DMS 273 (cell line): ENCODE measurements at regions not wholly inside any gene's neighbourhood (a gene's known extent, or its start where the extent isn't known, plus 50 kb on each side); places are given as distances from the start of the nearest gene placed in this dataset.
"Not testable (repeated sequence)": the region's sequence is repeated elsewhere in the genome, so short reads cannot be mapped to it uniquely, and the experiment has no call there.

Experiments
- DNase-seq: peaks from one replicate; lab custom pipeline; 2025; ENCODE audit not compliant: unreplicated experiment; lab: John Stamatoyannopoulos, UW

DNA sequence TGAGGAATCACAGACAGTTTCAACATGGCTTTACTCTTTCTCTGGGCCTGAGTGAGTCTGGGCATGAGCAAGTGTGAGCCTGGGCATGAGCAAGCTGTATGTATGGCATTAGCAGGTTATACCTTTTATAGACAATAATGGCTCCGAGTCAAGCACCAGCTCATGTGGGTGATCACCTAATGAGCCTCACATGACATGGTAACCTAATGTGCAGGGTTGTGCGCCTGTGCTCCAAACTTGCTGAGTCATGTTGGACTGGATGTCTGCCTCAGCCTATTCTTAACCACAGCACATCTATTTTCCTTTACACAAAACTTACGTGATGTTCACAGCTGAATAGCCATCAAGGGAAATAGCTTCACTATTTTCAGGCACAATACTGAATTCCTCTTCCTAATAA, 236.2 kb upstream of the NRIP1 start:
- peak; percentile 25 for DNase-seq

GRCh38 chr21:15301736-15302135, 236.9 kb upstream of the NRIP1 start:
- DNase-seq, result no peak

GRCh38 chr21:15306271-15306670, 241.5 kb upstream of the NRIP1 start:
- DNase-seq, result no peak

DNA sequence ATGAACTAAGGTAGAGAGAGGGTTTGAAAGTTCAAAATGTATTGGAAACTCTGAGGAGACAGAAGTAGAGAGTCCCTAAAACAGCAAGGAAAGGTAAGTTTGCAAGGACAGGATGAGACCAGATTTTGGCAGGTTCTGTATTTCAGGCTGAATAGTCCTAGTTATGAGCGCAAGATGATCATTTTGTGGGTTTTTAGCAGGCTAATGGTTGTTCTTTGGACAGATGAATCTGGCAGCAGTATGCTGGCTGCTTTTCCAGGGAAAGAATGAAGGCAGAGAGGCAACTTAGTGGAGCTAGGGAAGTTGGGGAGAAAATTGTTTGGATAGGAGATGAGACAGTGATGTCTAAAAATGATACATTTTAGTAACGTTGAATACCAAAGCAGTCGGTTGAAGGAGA, 243.5 kb upstream of the NRIP1 start:
- no peak for DNase-seq

DNA sequence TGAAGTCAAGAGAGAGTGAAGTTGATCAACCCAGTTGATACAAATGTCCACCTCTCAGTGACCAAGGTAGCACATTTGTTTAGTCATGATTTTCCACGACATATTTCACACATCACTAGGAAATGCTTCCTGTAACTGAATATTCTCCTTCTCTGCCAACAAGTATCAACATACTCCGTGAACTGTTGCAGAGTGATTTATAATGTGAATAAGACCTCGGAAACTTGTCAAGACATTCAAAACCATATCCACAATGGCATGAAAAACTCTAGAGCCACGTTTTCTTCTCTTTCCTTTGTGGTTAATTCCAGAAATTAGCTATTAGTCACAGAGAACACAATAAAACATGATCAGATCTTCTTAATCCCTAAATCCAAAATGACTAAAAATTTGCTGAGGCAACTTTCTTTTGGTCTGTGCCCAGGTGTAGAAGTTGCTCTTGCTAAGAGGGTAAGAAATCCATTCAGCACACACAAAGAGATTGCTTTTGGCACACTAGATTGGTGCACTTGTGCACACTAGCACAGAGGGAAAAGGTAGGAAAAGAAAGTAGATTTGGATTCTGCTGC, 244.3 kb upstream of the NRIP1 start:
- no peak for DNase-seq

DNA sequence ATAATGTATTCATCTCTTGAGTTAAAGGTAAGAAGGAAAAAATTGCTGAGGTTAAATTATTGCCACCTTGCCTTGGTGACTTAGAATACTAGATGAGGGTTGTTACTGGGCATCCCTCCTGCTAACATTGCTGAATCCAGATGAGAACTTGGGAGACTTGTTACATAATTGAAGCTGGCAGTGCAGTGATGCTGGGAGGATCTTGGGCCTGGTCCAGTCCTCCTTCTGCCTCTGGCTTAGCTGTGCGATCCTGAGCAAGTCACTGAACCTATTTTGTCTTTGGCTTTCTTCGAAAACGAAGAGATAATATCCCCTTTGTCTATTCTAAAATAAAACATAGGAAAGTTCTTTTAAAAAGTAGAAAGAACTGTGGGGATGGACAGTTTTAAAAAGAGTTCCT, 244.9 kb upstream of the NRIP1 start:
- DNase-seq, result no peak

DNA sequence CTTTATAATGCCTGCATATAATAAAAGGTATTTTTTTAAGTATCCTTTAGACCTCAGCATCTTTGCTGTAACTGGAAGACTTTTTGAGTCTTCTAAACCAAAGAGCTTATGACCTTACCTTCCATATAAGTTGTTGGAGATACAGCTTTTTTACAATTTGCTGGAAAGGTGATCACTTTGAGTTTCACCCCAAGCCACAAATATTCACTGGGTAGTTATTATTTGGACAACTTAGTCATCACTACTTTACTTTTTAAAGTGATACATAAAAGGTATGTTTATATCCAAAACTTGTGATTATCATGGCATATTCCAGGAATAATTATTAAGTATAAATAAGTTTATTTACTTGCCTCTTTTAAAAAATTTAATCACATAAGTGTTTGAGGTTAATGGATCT, 246.7 kb upstream of the NRIP1 start:
- no peak for DNase-seq

DNA sequence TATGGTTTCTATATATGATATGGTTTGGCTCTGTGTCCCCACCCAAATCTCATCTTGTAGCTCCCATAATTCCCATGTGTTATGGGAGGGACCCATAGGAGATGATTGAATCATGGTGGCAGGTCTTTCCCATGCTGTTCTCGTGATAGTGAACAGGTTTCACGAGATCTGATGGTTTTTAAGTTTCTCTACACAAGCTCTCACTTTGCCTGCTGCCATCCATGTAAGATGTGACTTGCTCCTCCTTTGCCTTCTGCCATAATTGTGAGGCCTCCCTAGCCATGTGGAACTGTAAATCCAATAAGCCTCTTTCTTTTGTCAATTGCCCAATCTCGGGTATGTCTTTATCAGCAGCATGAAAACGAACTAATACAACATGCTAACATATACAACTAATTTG, 252.2 kb upstream of the NRIP1 start:
- DNase-seq, result not testable (repeated sequence)

DNA sequence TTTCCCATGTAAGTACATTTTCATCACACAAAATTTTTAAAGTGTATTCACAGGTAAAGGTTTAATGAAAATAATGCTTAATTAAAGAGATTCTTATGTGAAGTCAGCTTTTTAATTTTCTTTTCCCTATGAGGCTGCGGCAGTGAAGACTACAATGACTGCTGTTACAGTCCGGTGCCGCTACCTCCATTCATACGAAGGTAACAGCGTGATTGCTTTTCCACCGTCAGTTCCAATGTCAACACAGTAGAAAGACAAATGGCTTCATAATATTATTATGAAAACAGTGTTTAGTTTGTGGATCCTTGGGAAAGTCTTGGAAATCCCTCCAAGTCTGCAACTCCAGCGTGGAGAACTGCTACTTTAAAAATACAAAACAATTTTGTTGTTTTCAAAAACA, 254.9 kb upstream of the NRIP1 start:
- no peak for DNase-seq

DNA sequence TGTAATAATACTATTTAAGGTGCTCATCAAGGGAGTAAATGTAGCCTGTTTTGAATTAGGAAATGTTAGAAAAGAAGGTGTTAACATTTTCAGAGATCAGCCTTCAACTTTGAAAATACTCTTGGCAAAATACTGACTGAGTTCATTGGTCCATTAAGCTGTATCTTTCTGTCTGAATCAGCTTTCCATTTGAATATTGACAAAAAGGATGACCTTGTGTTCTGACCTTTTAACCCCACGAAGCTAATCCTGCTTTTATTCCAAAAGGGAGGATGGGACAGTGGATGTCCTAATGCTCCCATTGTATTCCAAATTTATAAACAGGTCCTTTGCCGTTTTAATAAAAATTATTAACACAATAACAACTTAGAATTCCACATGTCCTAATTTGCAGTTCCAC, 259.7 kb upstream of the NRIP1 start:
- no peak for DNase-seq

GRCh38 chr21:15326032-15326867, 261.4 kb upstream of the NRIP1 start:
- DNase-seq, result no peak

DNA sequence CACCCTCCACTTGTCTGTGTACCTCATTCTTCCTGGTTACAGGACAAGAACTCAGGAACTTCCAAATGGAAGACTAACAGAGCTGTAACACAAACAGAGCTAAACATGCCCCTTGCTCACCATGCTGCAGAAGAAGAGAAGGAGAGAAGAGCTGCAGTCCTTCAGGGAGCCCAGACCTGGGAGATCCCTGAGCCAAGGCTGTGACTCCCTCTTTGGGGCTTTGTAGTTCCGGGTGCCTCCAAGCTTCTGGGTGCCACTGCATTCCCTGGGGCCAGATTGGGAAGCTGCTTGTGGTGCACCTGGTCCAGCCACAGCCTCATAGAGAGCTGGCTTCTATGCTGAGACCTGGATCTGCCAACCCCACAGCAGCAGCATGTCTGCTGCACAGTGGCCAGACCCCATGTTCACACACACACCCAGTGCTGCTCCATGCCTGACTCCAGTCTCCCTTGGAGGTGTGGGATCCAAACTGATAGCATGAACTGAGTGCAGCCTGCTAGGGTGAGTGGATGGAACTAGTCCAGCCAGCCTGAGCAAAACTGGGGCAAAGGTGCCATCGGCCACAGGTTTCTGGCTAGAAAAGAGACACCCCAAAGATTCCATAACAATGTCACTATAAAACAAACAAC, 263.0 kb upstream of the NRIP1 start:
- DNase-seq, result no peak

- no peak for DNase-seq
Observed at GRCh38 chr21:15329191-15329590, 264.4 kb upstream of the NRIP1 start.

GRCh38 chr21:15330872-15331271, 266.1 kb upstream of the NRIP1 start:
- no peak for DNase-seq

DNA sequence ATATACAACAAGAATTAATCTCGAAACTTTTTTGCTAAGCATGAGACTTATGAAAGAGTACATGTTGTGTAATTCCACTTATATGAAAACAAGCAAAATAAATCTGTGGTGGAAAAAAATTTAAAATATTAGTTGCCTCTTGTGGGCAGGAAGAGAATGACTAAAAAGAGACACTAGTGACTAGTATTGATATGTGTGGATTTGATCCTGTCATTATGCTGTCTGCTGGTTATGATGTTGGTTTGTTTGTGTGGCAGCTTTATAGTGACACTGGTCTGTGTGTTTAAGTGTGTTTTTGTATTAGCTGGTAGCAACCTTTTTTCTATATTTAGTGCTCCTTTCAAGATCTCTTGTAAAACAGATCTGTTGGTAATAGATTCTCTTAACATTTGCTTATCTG, 267.8 kb upstream of the NRIP1 start:
- no peak for DNase-seq

DNA sequence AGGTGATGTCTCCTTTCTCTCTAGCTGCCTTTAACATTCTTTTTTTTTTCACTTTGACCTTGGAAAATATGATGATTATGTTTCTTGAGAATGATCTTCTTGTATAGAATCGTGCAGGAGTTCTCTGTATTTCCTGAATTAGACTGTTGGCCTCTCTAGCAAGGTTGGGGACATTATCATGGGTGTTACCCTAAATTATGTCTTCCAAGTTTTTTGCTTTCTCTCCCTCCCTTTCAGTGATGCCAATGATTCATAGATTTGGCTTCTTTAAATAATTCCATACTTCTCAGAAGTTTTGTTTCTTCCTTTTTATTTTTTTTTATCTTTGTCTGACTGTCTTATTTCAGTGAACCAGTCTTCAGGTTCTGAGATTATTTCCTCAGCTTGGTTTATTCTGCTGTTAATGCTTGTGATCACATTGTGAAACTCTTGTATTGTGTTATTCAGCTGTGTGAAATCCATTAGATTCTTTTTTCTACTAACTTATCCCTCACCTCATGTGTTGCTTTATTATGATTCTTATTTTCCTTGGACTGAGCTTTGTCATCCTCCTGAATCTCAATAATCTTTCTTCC, 268.4 kb upstream of the NRIP1 start:
- DNase-seq, result no peak

DNA sequence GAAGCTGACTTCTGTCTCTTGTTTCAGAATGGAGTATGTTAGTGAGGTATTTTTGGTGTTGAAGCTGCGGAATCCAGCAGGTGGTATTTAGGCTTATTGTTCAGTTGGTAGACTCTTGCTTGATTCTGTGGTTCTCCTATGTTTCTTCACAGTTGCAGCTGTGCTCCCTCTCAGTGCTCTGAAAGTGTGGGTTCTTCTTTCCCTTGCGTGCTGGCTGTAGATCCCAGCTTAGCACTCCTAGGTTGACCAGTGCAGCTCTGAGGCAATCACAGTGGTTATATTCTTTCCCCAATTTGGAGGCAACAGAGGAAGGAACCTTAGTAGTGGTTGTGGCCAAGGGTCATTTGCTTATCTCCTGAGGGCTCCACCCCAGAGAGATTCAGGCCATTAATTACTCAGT, 269.2 kb upstream of the NRIP1 start:
- DNase-seq, result no peak

- DNase-seq, result no peak
Observed at GRCh38 chr21:15343066-15343465, 278.3 kb upstream of the NRIP1 start.

DNA sequence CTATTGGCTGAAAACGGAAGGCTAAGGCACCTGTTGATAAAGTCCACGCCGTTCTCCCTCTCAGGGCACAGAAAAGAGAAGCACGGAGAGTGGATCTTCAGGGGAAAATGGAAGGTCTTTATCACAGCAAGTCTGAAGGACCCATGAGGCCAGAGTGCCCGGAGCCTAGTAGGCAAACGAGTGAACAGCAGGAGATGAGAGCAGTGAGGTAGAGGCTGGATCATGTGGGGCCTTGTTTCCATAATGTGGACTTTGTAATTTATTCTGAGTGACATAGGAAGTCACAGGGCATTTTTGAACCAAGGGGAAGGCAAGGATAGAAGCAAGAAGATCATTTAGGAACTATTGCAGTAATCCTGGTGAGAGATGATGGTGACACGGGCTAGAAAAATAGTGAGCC, 287.2 kb upstream of the NRIP1 start:
- no peak for DNase-seq

- DNase-seq, result no peak
Observed at GRCh38 chr21:15353546-15353945, 288.7 kb upstream of the NRIP1 start.

DNA sequence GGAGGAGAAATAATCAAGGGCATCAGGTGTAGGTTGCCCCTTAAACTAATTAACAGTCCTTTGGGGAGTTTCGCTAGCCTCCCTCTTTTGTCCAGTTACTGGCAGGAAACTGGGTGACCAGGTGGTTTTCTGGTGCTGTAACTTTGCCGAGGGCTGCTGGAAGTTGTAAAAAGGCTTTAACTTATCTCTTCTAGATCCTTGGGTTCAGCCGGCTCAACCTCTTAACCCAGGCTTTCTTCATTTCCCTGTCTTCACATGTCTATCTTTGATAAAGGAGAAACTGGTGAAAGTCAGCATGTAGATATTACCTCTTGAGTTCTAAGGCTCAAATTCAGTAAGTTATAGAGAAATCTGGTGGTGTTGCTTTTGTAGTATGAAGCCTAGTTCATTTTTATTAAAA, 289.7 kb upstream of the NRIP1 start:
- no peak for DNase-seq

DNA sequence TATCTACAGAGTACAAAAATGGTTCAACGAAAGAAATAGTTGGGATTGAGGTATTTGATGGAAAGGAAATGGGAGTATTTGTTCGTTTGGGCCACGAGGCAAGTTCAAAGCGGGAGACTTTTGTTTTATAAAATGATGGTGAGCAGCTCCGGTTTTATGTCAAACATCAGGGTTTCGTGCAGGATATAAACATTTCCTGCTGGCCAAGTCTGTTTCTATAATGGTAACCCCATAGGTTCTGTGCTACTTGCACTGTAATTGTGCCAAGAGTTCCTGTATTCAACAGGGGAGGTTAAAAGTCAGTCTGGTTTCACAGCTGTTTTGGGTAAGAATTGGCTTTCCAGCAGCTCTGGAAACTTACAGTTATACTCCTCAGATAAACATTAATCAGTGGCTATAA, 290.3 kb upstream of the NRIP1 start:
- DNase-seq, result no peak
